Ammon's horn (tissue), 1 donor: ENCODE measurements at regions not wholly inside any gene's neighbourhood (a gene's known extent, or its start where the extent isn't known, plus 50 kb on each side); places are given as distances from the start of the nearest gene placed in this dataset.

Source experiments
- DNase-seq: peaks from one replicate; pipeline ENCODE4 v3.0.0-alpha.2; 2016; ENCODE audit warnings: low spot score

GRCh38 chr2:12203528-12203927 is 457.1 kb downstream of the LPIN1 start:
- DNase-seq = no peak

- no peak for DNase-seq
These were observed 458.7 kb downstream of the LPIN1 start for GRCh38 chr2:12205086-12205485.

GRCh38 chr2:12207491-12207890 is 461.1 kb downstream of the LPIN1 start:
- DNase-seq = no peak

- DNase-seq = no peak
These were observed 463.8 kb downstream of the LPIN1 start for GRCh38 chr2:12210016-12210933.

- DNase-seq = no peak
These were observed 465.1 kb downstream of the LPIN1 start for GRCh38 chr2:12211326-12212175.

GRCh38 chr2:12212841-12213597 is 466.6 kb downstream of the LPIN1 start:
- DNase-seq = no peak

- DNase-seq = no peak
These were observed 470.7 kb downstream of the LPIN1 start for GRCh38 chr2:12217175-12217574.

GRCh38 chr2:12219761-12220160 is 473.3 kb downstream of the LPIN1 start:
- no peak for DNase-seq

GRCh38 chr2:12221584-12221983 is 475.2 kb downstream of the LPIN1 start:
- no peak for DNase-seq

- DNase-seq = no peak
These were observed 476.1 kb downstream of the LPIN1 start for GRCh38 chr2:12222554-12222953.

GRCh38 chr2:12223732-12224131 is 477.3 kb downstream of the LPIN1 start:
- DNase-seq = no peak

GRCh38 chr2:12226653-12227052 is 480.2 kb downstream of the LPIN1 start:
- no peak for DNase-seq

- DNase-seq = no peak
These were observed 481.6 kb downstream of the LPIN1 start for GRCh38 chr2:12227941-12228608.

- DNase-seq = peak; percentile 2
These were observed 484.9 kb downstream of the LPIN1 start for GRCh38 chr2:12231288-12231687.

GRCh38 chr2:12232876-12233275 is 483.9 kb upstream of the TRIB2 start:
- DNase-seq = no peak

- DNase-seq = no peak
These were observed 480.4 kb upstream of the TRIB2 start for GRCh38 chr2:12236136-12236844.

GRCh38 chr2:12240206-12240605 is 476.5 kb upstream of the TRIB2 start:
- no peak for DNase-seq

GRCh38 chr2:12243381-12243780 is 473.4 kb upstream of the TRIB2 start:
- DNase-seq = no peak

- no peak for DNase-seq
These were observed 472.7 kb upstream of the TRIB2 start for GRCh38 chr2:12244070-12244469.

GRCh38 chr2:12251121-12251520 is 465.6 kb upstream of the TRIB2 start:
- no peak for DNase-seq

GRCh38 chr2:12251749-12252148 is 465.0 kb upstream of the TRIB2 start:
- DNase-seq = no peak
